ENCODE measurements at regions not wholly inside any gene's neighbourhood (a gene's known extent, or its start where the extent isn't known, plus 50 kb on each side); places are given as distances from the start of the nearest gene placed in this dataset.
A peak's percentile ranks its signal among the peaks of the same experiment; 100 is the strongest.

DNA sequence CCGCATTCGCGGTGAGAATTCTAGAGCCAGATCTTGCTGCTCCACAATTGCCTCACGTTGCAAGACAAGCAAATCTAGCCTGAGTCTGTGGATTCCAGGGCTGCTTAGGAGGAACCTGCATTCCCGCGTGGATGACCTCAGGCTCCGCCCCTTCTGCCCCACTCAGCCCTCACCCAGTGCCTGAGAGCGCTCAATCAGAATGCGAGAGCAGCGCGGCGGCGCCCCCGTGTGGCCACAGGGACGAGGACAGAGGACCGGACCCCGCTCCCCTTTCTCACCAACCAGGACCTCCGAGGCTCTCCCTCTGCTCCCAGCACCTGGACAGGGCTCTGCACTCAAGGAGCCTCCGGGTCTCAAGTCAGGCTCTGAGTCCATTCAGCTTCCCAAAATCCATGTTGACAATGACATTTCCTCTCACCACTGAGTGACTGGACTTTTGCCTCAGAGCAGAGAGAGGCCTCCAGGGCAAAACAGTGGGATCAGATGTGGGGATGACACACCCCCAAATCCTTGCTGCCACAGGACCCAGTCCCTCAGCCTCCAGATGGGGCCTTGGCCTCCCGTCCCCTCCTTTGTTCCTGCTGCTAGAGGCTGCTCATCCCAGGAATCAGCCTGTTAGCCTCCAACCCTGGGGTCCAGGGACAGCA lies 52.0 kb downstream of the RPP21 start:
- DNase-seq: peak; percentile 88

- DNase-seq: peak; percentile 10
Observed at GRCh38 chr6:30397697-30398096, 52.7 kb downstream of the RPP21 start.

- DNase-seq: no peak
Observed at GRCh38 chr6:30399390-30400058, 54.6 kb downstream of the RPP21 start.

- DNase-seq: no peak
Observed at GRCh38 chr6:30405934-30406333, 61.0 kb downstream of the RPP21 start.

- DNase-seq: no peak
Observed at GRCh38 chr6:30409184-30409583, 64.2 kb downstream of the RPP21 start.

DNA sequence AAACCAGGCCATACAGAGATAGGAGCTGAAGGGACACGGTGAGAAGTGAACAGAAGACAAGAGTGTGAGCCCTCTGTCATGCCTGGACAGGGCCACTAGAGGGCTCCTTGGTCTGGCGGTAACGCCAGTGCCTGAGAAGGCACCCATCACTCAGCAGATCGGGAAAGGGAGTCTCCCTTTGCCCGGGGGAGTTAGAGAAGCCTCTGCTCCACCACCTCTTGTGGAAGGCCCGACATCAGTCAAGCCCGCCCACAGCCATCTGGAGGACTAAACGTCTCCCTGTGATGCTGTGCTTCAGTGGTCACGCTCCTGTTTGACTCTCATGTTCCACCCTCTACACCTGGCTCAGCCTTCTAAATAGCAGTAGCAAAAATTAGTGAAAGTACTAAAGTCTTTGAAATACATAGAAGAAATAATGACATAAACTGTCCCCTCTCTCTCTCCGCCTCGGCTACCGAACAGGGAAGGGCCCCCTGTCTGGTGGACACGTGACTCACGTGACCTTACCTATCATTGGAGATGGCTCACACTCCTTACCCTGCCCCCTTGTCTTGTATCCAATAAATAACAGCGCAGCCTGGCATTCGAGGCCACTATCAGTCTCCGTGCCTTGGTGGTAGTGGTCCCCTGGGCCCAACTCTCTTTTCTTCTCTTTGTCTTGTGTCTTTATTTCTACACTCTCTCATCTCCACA lies 66.7 kb downstream of the RPP21 start:
- DNase-seq: peak; percentile 73

DNA sequence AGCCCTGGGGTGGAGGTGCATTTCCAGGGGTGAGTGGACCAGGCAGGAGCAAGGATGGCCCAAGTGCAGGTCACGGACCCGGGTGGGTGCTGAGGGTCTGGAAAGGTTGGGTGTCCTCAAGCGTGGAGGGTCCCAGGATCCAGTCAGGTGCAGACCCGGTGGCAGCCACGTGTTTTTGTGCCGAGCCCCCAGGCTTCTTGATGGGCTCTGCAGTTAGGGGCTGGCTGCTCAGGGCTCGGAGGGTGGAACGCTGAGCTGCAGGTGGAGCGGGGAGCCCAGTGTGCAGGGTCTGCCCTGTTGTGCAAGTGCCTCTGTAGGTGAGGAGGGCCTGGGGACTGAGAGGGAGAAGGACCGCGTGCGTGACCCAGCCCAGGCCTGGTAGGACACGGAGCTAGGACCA lies 70.9 kb upstream of the HLA-E start:
- DNase-seq: no peak

DNA sequence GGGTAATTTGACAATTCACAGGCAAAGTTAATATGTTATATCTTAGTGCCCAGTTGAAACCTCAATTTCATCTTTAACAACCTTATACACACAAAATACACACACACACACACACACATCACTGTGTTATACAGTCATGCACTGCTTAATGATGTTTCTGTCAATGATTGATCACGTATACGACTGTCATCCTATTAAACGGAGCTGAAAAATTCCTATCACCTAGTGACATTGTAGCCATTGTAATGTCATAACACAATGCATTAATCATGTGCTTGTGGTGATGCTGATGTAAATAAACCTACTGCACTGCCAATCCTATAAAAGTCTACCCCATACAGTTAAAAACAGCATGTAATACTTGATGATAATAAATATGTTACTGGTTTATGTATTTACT lies 64.8 kb upstream of the HLA-E start:
- no peak for DNase-seq

Data from hematopoietic multipotent progenitor cell treated with erythropoietin and hydrocortisone succinate and interleukin-3 and kit ligand, for 6 days (in vitro differentiated cells).